ENCODE measurements at regions not wholly inside any gene's neighbourhood (a gene's known extent, or its start where the extent isn't known, plus 50 kb on each side); places are given as distances from the start of the nearest gene placed in this dataset.

DNA sequence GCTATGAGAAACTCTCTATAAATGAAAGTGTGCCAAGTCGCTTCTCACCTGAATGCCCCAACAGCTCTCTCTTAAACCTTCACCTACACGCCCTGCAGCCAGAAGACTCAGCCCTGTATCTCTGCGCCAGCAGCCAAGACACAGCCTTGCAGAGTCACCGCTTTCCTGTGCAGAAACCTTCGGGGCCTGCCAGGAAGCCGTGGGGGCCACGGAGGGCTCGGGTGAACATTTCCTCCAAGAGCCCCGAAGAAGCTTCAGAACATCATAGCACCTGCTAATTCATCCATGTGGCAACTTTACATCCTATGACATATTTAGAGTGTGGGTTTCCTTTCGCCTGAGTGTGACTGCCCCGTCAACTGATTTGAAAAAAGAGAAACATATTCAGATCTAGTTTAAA is 55.7 kb upstream of the PRSS58 start:
- DNase-seq (ENCODE audit: low read depth) = no peak
- H3K4me3 ChIP-seq (ENCODE audit: low read depth, low read length) = no peak overlapping the region
- TF ChIP-seq, protein P1, sequence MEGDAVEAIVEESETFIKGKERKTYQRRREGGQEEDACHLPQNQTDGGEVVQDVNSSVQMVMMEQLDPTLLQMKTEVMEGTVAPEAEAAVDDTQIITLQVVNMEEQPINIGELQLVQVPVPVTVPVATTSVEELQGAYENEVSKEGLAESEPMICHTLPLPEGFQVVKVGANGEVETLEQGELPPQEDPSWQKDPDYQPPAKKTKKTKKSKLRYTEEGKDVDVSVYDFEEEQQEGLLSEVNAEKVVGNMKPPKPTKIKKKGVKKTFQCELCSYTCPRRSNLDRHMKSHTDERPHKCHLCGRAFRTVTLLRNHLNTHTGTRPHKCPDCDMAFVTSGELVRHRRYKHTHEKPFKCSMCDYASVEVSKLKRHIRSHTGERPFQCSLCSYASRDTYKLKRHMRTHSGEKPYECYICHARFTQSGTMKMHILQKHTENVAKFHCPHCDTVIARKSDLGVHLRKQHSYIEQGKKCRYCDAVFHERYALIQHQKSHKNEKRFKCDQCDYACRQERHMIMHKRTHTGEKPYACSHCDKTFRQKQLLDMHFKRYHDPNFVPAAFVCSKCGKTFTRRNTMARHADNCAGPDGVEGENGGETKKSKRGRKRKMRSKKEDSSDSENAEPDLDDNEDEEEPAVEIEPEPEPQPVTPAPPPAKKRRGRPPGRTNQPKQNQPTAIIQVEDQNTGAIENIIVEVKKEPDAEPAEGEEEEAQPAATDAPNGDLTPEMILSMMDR (IDR thresholded peaks at IDR 0.05; ENCODE audit: control insufficient read depth, extremely low read depth, insufficient read depth) = no peak

DNA sequence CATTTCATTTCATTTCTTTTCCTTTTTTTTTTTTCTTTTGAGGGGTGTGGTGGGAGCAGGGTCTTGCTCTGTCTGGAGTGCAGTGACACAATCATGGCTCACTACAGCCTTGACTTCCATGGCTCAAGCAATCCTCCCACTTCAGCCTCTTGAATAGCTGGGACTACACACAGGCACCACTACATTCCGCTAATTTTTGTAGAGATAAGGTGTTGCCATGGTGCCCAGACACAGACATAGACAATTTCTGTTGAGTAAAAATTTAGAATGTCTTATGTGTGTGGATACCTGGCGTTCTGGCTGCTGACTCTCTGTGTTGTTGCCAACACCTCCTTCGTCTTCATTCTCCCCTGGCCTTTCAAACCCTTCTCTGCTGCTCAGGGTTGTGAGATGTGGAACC is 54.0 kb upstream of the PRSS58 start:
- H3K4me3 ChIP-seq (ENCODE audit: low read depth, low read length) = no peak overlapping the region
- TF ChIP-seq, protein P1 (IDR thresholded peaks at IDR 0.05; ENCODE audit: control insufficient read depth, extremely low read depth, insufficient read depth) = no peak
- no peak for DNase-seq (ENCODE audit: low read depth)

DNA sequence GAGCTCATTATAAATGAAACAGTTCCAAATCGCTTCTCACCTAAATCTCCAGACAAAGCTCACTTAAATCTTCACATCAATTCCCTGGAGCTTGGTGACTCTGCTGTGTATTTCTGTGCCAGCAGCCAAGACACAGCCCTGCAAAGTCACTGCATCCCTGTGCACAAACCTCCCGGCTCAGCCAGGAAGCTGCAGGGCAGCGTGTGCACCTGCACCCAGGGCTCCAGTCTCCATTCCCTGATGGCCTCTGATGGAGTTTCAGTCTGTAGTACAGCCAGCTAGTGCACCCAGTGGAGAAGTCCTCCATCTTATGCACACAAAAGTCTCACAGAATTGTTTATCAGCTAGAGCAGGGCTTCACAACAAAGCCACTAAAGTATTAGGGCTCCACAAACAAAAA is 51.1 kb upstream of the PRSS58 start:
- TF ChIP-seq, protein P1 (IDR thresholded peaks at IDR 0.05; ENCODE audit: control insufficient read depth, extremely low read depth, insufficient read depth) = no peak
- no peak overlapping the region for H3K4me3 ChIP-seq (ENCODE audit: low read depth, low read length)
- no peak for DNase-seq (ENCODE audit: low read depth)

DNA sequence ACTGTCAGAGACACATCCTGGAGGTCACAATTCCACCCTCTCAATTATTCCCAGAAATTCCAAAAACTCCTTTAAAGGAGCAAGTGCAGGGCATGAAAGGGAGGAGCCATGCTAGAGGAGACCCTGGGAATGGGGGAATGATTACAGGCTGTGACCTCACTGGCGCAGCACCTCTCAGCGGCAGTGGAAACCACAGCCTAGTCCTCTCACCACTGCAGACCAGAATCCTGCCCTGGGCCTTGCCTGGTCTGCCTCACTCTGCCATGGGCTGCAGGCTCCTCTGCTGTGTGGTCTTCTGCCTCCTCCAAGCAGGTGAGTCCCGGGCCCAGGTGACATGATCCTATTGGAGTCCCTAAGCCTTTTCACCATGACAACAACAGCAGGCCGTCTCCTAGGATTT is 50.5 kb upstream of the PRSS58 start:
- no peak overlapping the region for H3K4me3 ChIP-seq (ENCODE audit: low read depth, low read length)
- TF ChIP-seq, protein P1 (IDR thresholded peaks at IDR 0.05; ENCODE audit: control insufficient read depth, extremely low read depth, insufficient read depth) = no peak
- no peak for DNase-seq (ENCODE audit: low read depth)
